Adrenal gland (tissue), 5 donors: ENCODE measurements at regions not wholly inside any gene's neighbourhood (a gene's known extent, or its start where the extent isn't known, plus 50 kb on each side); places are given as distances from the start of the nearest gene placed in this dataset.

Experiments
- CTCF ChIP-seq, 6 experiments: fragments of 450-650 bp in 4 of 6; fragments of 200-600 bp in 2 of 6; sonication (generic) in 1 of 6; IDR thresholded peaks; 1 replicate in 5 of 6; 2 replicates in 1 of 6; pipeline versions ENCODE4 v1.5.1 to v1.8.0; 2016 to 2021; ENCODE audit warnings: antibody characterized with exemption in 6 of 6, mild to moderate bottlenecking in 2 of 6, moderate library complexity in 1 of 6
- POLR2A ChIP-seq, 2 donors: fragments of 450-650 bp; IDR thresholded peaks; one replicate each; pipeline ENCODE4 v1.6.1; 2017; ENCODE audit warnings: antibody characterized with exemption in 2 of 2, mild to moderate bottlenecking in 2 of 2, moderate library complexity in 1 of 2
- donor health status: DM: no; HTN: no; CAD: no.

- TF ChIP-seq POLR2A (IDR thresholded peaks at IDR 0.05) (no peak), CTCF (IDR thresholded peaks at IDR 0.05) (no peak)
Measured at GRCh38 chr20:47993817-47994216, 208.5 kb upstream of the SULF2 start.
